LNCaP clone FGC (cell line): ENCODE measurements at regions not wholly inside any gene's neighbourhood (a gene's known extent, or its start where the extent isn't known, plus 50 kb on each side); places are given as distances from the start of the nearest gene placed in this dataset.

Experiments used
- DNase-seq: peaks from one replicate; pipeline ENCODE4 v3.0.0-alpha.2; 2011; ENCODE audit warnings: low read depth
- H3K4me3 ChIP-seq: 2 replicates; pipeline ENCODE4 v1.5.1; 2011; ENCODE audit warnings: mild to moderate bottlenecking, low read depth, low read length, control low read depth
- TF ChIP-seq, protein P1 (sequence below): IDR thresholded peaks from 2 replicates; pipeline ENCODE4 v1.5.1; 2012; ENCODE audit warnings: mild to moderate bottlenecking; ENCODE audit not compliant: control insufficient read depth, insufficient read depth; ENCODE audit errors: extremely low read depth

DNA sequence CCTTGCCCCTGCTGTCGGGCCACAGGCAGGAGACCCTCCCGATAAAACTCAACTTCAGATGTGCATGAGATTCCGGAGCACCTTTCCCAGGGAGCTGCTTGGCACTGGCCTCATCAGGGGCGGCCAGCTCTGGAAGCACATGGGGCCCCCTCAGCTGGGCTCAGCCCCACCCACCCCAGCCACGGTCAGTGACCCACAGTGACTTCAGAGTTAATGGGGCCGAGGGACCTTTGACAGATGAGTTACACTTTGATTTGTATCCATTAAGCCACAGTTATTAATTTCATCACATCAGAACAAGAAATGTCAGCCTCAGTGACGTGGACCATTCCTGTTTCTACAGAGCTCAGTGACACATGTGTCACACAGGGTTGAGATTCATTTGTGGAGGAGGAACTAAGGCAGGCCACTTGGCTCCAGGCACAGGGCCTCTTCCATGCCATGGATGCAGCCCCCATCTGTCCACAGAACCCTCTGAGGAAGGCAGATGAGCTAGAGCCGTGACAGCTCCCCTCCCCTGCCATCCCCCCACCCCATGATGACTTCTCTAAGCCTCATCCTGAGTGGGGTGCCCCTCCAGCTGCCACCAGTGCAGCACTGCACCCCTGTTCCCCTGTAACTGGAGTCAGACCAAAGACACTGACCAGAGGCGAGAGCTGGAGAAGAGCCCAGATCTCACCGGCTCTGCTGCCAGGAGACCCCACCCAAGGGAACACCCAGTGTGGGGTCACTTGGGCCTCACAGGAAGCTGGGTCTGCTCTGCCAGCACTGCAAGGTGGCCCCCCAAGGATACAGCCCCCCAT is 69.4 kb upstream of the ADAMTS2 start:
- DNase-seq = no peak
- TF ChIP-seq, protein P1, sequence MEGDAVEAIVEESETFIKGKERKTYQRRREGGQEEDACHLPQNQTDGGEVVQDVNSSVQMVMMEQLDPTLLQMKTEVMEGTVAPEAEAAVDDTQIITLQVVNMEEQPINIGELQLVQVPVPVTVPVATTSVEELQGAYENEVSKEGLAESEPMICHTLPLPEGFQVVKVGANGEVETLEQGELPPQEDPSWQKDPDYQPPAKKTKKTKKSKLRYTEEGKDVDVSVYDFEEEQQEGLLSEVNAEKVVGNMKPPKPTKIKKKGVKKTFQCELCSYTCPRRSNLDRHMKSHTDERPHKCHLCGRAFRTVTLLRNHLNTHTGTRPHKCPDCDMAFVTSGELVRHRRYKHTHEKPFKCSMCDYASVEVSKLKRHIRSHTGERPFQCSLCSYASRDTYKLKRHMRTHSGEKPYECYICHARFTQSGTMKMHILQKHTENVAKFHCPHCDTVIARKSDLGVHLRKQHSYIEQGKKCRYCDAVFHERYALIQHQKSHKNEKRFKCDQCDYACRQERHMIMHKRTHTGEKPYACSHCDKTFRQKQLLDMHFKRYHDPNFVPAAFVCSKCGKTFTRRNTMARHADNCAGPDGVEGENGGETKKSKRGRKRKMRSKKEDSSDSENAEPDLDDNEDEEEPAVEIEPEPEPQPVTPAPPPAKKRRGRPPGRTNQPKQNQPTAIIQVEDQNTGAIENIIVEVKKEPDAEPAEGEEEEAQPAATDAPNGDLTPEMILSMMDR = no peak
- H3K4me3 ChIP-seq = no peak overlapping the region

DNA sequence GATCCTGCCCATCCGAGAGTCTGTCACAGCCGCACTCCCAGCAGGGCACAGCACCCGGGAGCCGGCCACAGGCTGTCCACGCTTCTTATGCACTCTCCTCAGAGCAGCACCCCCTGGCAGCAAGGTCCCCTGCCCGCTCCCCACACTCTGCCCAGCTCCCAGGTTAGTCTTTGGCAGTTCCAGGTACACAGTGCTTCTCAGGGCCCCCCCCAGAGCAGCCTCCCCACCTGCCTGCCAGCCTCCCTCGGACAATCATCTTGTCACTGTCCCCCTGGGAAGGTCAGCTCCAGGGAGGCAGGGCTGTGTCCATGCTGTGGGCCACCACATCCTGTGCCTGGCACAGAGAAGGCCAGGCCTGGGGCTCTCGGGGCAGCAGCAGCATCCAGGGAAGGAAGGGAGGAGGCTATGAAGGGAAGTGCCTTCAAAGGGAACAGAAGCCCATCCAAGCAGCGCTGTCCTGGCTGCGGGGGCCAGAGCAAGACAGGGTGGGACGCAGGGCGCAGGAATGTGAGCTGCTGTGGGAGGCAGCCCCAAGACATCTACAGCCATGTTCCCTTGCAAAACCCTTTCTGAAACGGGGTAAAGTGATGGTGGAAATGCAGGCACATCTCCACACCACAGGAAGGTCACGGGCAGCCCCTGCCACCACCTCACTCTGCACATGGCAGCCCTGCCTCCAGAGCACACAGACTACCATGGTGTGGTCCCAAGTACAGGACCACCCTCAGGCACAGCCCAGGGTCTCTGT is 68.6 kb upstream of the ADAMTS2 start:
- H3K4me3 ChIP-seq = no peak overlapping the region
- TF ChIP-seq, protein P1 = no peak
- DNase-seq = no peak

DNA sequence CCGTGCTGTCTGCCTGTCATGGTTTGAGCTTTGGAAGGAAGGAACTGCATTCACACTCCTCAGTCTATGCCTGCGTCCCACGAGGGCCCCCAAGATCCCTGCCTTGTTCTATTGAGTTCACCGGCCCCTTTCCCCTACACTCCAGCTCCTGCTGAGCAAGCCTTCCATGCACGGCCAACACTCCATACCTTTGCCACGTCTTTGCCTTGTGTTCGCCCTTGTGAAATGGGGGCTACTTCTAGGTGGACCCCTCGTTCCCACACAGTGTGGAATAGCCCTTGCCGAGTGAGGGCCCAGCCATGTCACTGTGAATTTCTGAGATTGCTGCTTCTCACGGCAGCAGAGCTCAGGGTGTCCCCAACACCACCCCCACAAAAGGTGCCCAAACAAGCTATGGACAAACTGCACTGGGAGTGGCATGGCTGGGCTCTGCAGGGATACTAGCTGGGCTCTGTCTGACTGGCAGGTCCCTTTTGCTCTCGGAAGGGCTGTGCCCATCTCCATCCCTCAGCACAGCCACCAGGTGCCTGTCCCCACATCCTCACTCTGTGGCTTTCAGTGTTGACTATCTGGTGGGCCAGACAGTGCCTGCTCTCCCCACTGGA is 67.9 kb upstream of the ADAMTS2 start:
- no peak overlapping the region for H3K4me3 ChIP-seq
- TF ChIP-seq, protein P1 = no peak
- no peak for DNase-seq

DNA sequence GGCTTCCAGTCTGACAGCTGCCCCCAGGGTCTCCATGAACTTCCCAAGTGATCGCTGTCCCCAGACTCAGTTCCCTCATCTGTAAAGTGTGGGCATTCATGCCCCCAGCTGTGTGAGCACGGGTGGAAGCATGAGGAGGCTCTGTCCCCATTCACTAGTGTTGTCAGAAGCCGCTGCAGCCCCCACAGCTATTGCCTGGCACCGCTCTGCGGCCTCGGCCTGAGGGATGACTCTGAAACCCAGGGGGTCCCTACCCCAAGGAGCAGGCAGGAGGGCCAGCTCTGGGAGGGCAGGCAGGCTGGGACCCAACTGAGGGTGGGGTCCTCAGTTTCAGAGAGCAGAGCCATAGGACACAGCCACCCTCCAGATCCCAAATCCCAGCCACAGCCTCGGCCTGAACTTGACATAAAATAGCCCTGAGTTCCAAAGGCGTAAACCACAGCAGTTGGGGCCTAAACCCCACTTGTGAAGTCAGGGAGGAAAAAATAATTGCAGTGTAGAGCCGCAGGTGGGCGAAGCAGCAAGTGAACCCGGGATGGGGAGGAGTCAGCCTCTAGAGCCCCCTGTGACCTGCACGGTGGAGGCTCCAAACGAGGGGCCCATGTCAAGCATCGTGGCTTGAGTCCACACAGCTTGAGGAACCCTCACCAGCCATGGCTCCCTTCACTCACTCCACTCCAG is 66.0 kb upstream of the ADAMTS2 start:
- TF ChIP-seq, protein P1 = no peak
- H3K4me3 ChIP-seq = no peak overlapping the region
- no peak for DNase-seq

DNA sequence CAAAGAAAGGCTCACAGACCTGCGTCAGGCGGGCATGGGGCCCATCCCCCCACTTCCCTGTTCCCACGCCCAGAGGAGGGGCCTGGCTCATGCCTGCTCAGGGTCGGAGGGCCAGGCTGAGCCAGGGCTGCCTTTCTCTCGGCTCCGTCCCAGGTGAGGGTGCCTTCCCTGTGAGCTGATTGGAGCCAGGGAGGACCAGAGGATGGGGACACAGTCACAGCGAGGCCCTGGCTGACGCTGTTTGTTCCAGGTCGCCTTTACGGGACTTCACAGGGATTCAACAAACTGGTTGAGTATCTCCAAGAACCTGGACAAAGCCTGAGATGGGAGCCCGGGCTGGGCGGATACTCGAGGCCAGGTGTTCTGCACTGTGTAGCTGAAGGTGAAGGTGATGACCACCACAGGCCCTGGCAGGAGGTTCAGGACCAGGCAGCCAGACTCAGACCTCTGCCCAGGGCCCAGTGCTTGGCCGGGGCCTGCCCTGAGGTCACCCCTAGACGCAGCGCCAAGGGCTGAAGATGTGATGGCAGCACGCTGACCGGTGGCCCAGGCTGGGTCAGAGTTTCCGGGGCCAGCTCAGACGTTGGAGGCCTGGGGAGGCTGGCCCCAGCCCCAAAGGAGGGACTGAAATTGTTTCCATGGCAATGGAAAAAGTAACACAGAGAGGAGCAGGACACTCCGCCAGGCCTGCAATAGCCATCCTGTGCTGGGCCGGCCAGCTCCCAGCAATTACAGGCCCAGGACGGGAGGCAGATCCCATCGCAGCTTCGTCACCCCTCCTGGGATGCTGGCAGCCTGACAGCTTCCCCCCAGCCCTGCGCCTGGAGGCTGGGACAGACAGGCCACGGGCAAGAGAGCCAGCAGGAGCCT is 65.3 kb upstream of the ADAMTS2 start:
- TF ChIP-seq, protein P1 = no peak
- DNase-seq = no peak
- no peak overlapping the region for H3K4me3 ChIP-seq

DNA sequence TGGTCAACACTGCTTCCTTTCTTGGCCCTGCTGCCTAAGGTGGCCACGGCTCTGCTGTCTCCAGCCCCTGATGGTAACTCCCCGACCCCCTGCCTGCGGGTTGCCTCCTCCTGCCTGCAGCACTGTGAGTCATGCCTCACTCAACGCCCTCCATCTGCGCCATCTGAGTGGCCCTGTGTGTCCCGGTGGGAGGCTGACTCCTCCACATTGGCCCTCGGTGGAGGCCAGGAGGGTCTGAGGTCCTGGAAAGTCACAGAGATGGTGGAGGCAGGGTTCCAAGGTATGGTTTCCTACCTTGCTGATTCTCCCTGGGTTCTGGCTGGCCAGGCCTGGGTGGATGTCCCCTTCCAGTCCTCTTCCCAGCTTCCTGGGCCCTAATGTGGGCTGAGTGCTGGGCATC is 64.5 kb upstream of the ADAMTS2 start:
- TF ChIP-seq, protein P1 = no peak
- DNase-seq = no peak
- no peak overlapping the region for H3K4me3 ChIP-seq
